Stimulated activated CD4-positive, alpha-beta T cell treated with anti-CD3 and anti-CD28 coated beads, Interleukin-2, amount 100 ng/mL, for 4 hours (primary cell): ENCODE measurements at regions not wholly inside any gene's neighbourhood (a gene's known extent, or its start where the extent isn't known, plus 50 kb on each side); places are given as distances from the start of the nearest gene placed in this dataset.
"Not testable (repeated sequence)": the region's sequence is repeated elsewhere in the genome, so short reads cannot be mapped to it uniquely, and the experiment has no call there.

Experiments used
- DNase-seq: peaks from one replicate; pipeline ENCODE4 v3.0.0-alpha.2; 2020; ENCODE audit warnings: low read depth

DNA sequence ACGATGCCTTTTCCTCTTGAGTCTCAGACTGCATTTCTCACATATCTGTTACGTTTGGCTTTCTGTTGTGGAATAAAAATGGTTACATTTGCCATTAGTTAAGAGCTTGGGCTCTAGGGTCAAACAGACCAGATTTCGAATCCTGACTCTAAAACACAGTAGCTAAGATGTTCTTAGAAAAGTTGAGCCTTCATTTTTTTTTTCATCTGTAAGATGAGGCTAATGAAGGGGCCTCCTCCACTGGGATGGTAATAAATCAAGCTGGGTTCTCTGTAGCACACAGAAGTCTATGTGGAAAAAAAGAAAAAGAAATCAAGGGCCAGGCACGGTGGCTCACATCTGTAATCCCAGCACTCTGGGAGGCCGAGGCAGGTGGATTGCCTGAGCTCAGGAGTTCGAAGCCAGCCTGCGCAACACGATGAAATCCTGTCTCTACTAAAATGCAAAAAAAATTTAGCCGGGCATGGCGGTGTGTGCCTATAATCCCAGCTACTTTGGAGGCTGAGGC is 49.9 kb upstream of the CAPRIN1 start:
- DNase-seq, result no peak

DNA sequence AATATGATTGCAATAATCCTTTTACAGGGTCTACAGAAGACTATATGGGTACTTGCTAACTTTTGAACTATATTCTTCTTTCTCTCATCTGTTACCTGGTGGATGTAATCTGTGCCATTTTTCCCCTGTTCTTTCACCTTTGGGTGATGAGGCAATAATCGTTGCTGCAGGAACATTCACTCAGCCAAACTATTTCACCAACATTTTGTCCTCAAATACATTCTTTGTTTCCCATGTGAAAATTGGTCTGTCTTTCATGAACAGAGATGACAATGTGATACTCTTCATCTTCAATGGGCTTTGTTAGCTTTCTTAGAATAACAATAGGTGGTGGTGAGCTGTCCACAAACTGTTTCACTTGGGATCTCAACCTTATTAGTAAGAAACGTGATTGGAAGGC is 52.1 kb upstream of the CAPRIN1 start:
- no peak for DNase-seq

DNA sequence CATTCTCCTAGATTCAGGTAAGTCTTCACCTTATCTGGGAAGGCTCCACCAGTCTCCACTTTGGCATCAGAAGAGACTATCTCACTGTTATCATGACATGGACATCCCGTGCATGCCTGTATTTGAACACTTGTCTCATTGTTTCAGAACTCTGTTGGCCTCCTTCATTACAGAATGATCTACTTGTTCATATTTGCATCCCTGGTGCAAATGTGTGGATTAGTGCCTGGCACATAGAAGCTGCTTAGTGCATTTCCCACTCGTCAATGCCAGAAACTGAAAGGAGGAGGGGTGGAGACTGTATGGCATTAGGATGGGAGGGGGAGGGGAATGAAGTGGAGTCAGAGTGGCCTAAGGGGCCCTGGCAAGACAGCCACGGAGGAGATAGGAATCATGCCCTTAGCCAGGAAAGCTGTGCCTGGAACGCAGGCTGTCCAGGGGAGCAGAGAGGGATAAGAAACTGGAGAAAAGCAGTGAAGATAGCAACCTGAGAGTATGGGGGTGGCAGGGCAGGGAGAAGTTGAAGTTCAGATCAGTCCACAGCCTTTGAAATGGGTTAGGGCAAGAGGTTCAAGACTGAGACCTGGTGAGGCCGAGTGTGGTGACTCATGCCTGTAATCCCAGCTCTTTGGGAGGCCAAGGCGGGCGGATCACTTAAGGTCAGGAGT is 53.8 kb upstream of the CAPRIN1 start:
- DNase-seq, result no peak

DNA sequence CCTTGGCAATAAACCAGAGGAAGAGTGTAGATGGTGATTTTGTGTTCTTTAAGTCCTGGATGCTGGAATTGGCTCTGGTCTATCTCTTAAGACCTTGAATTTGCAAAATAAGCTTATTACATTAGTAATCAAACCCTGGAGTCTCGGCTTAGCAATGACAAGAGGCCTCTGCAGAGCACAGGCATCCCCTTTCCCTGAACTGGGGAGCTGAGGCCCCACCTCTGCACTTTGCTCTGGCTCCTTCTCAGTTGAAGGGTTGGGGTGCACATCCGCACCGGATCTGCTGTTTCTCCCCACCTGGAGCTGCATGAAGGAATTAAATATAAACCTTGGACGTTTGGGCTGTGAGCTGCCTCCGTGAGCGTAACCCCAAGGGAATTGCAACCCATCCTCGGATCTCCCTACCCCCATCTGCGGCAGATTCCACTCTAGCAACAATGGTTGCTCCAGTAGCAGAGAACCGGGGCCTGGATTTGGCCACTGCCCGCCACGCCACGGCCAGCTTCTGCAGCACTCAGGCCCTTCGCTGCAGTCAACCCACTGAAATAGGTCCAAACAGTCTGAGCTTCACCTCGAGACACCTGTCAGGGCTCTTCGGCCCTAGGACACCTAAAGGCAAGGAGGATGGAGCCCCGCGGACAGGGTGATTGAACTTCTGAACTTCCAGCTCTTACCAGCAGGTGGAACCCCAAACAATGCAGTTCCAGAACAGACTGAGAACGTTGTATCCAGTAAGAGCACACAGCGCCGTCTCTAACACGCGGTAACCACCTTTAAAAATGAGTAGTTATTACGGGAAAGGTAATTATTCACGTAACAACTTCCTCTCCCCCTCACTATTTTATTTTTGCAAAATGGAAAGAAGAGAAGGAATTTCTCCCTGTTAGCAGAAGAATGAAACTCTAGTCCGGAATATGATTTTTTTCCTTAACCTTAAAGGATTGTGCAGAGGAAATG is 54.8 kb upstream of the CAPRIN1 start:
- DNase-seq, result peak; percentile 67

DNA sequence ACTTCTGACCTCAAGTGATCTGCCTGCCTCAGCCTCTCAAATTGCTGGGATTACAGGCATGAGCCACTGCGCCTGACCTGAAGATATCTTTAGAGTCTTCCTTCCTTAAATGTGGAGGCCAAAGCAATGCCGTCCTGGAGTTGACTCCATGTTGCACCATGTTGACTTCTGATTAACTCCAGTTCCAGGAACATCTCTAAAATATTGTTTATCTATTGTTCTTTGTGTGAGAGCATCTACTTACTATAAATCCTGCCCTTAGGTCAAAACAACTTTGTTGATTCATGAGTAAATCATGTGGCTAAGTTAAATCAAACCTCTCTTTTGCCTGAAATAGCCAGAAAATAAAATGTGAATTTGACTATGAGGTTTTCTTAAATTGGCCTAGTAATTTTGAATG is 56.6 kb upstream of the CAPRIN1 start:
- no peak for DNase-seq

DNA sequence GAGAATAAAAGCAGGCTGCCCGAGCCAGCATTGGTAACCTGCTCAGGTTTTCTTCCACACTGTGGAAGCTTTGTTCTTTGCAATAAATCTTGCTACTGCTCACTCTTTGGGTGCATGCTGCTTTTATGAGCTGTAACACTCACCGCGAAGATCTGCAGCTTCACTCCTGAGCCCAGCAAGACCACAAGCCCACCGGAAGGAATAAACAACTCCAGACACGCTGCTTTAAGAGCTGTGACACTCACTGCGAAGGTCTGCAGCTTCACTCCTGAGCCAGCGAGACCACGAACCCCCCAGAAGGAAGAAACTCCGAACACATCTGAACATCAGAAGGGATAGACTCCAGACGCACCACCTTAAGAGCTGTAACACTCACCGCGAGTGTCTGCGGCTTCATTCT is 60.4 kb upstream of the CAPRIN1 start:
- not testable (repeated sequence) for DNase-seq

DNA sequence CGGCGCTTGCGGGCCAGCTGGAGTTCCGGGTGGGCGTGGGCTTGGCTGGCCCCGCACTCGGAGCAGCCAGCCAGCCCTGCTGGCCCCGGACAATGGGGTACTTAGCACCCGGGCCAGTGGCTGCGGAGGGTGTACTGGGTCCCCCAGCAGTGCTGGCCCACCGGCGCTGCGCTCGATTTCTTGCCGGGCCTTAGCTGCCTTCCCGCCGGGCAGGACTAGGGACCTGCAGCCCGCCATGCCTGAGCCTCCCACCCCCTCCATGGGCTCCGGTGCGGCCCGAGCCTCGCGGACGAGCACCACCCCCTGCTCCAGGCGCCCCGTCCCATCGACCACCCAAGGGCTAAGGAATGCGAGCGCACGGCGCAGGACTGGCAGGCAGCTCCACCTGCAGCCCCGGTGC is 61.4 kb upstream of the CAPRIN1 start:
- not testable (repeated sequence) for DNase-seq

DNA sequence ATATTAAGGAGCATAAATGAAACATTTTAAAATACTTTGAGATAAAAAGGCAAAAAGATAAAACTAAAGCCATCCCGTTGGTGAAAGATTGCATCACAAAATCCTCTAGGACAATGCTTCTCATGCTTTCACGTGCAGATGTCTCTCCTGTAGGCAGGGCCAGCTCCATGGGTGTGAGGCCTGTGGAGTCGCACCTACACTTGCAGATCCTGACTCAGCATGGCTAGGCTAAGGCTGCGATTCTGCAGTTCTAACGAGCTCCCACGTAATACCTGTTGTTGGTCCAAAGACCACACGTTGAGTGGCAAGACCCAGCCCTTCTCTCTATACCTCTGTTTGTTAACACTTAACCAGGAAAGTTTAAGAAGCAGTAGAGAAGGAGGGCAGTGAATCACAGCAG is 62.1 kb upstream of the CAPRIN1 start:
- DNase-seq, result no peak

DNA sequence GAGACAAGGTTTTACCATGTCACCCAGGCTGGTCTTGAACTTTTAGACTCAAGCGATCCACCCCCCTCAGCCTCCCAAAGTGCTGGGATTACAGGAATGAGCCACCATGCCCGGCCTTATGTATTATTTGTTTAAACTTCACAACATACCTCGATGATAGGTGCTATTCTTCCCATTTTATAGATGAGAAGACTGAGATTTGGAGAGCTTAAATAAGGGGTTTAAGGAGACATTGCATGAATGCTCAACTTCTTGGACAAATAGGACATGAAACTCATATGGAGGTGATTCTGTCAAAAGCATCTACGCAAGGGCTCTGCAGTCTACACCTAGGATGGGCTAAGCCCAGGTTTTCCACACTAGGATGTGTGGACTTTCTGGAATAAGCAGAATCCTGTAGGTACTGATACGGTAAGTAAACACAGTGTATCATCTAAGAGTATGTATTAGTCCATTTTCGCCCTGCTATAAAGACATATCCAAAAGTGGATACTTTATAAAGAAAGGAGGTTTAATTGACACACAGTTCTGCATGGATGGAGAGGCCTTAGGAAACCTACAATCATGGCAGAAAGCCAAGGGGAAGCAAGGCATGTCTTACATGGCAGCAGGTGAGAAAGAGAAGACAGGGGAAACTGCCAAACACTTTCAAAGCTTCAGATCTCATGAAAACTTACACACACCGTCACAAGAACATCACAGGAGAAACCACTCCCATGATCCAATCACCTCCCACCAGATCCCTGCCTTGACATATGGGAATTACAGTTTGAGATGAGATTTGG is 62.8 kb upstream of the CAPRIN1 start:
- DNase-seq, result no peak

DNA sequence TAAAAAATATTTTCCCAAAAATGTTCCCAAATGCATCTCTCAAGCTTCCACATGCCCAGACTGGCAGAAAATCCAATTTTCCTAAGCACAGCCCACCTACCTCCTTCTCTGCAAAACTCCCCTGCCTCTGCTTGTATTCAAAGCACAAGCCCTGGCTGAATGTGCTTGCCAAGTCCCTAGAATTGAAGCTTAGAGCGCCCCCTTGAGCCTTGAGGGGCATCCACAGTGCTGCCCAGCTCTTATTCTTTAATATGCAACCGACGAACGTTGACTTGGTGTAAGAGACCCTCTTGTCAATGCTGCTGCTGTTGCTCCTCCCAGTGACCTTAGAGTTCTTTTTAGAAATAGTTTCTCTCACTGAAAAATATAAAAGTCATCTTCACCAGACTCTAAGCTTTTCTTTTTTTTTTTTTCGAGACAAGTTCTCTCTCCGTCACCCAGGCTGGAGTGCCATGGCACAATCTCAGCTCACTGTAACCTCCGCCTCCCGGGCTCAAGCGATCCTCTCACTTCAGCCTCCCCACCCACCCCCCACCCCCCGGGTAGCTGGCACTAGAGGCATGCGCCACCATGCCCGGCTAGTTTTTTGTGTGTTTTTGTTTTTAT is 63.5 kb upstream of the CAPRIN1 start:
- DNase-seq, result peak; percentile 61

DNA sequence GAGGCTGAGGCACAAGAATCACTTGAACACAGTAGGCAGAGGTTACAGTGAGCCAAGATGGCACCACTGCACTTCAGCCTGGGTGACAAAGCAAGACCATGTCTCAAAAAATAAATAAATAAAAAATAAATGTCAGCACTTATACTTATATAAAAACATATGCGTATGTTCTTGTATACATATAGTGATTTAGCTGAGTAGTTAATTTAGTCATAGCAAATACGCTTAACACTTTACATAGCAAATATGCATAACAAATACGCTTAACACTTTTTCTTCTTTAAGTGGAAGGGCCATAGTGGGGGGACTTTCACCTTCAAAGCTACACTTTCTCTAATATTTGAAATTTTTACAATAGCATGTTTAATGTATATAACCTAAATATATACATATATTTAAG is 64.0 kb upstream of the CAPRIN1 start:
- DNase-seq, result no peak

DNA sequence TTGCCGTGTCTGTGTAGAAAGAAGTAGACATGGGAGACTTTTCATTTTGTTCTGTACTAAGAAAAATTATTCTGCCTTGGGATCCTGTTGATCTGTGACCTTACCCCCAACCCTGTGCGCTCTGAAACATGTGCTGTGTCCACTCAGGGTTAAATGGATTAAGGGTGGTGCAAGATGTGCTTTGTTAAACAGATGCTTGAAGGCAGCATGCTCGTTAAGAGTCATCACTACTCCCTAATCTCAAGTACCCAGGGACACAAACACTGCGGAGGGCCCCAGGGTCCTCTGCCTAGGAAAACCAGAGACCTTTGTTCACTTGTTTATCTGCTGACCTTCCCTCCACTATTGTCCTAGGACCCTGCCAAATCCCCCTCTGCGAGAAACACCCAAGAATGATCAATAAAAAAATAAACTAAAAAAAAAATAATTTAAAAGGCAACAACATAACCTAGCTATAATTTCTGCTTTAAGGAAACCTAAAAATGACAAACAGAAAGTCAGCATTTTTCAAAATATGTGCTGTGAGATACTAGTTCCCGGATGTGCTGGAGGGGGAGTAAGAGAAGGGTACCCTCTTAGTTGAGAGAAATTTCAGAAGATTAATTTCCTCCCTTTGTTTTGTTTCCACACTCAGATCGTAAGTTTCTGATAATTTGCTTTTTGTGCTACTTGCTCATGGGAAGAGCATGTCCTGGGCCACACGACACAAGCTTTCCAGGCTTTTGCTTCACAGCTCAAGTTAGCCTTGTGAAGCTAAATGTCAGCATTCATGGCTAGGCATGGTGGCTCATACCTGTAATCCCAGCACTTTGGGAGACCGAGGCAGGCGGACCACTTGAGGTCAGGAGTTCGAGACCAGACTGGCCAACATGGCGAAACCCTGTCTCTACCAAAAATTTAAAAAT is 64.7 kb upstream of the CAPRIN1 start:
- not testable (repeated sequence) for DNase-seq

DNA sequence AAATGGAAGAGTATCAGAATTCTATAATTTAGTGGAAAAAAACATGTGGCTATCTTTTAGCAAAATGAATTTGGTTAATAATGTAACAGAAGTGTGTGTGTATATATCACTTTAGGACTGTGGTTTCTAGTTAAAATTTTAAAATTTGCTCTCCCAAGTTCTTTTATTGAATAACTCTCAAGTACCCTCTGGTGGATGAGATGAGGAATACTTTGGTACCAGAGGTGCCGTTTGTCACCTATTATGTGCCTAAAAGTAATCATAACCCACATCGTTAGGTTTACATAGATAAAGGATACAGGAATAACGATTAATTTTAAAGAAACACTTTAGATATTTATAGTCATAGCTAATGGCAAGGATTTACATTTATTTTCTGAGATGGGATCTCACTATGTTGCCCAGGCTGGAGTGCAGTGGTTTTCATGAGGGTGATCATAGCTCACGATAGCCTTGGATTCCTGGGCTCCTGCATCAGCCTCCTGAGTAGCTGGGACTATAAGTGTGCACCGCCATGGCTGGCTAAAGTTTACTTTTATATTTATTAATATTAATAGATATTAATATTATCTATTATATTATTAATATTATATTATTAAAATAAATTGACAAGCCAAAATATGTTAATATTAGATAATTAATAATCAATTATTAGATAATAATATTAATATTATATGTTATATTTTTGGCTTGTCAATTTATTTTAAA is 66.7 kb upstream of the CAPRIN1 start:
- DNase-seq, result no peak

DNA sequence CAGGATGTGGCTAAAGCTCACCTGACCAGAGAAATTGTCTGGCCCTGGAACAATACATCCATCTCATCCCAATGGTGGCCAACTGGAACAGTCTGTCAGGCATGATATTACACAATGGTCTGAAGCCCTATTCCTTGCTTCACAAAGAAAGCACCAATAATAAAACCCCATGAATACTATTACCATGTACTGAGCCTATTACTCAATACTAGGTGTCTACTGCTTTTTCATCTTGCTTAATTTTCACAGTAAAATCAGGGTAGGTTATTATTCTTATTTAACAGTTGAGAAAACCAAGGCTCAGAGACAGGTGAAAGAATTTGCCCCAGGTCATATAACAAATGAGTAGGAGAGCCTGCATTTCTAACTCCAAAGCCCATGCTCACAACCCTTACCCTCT is 68.9 kb upstream of the CAPRIN1 start:
- DNase-seq, result no peak

DNA sequence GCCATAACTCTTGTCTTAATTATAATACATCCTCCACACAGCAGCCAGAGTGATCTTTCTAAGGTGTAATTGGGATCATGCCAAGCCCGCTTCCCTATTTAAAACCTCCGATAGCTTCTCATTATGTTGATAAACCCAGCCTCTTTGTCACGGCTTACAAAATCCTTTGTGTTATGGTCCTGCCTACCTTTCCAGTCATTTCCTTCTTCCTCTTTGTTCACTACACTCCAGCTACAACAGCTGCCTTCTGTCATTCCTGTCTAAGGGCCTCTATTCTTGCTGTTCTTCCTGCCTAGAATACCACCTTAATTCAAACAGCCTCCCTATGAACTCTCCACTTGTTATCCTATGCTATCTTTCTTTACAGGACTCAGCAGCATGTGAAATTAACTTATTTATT is 70.6 kb upstream of the CAPRIN1 start:
- DNase-seq, result no peak

DNA sequence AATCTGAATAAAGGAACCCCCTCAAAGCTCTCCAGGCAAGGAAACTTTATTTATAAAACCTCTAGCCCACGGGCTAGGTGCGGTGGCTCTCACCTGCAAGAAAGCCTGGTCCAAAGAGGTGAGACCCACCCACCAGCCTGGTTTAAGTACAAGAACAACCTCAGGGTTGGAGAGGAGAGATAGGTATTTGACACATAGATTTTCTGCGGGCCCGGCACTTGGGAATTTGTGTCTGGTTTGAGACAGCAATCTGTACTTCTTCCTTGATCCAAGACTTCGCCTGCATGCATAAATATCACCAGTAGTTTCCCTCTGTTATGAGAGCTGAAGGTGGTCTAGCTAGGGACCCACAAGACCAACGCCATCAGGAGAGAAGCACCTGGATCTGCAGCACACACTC is 73.2 kb upstream of the CAPRIN1 start:
- no peak for DNase-seq

DNA sequence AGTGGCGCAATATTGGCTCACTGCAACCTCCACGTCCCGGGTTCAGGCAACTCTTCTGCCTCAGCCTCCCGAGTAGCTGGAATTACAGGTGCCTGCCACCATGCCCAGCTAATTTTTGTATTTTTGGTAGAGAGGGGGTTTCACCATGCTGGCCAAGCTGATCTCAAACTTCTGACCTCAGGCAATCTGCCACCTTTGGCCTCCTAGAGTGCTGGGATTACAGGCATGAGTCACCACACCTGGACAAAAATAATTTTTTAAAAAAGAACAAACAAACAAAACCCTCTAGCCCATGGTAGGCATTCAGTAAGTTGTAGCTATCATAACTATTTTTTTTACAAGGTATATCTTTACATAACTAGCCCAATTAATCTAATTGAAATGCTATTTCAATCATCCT is 73.9 kb upstream of the CAPRIN1 start:
- no peak for DNase-seq

DNA sequence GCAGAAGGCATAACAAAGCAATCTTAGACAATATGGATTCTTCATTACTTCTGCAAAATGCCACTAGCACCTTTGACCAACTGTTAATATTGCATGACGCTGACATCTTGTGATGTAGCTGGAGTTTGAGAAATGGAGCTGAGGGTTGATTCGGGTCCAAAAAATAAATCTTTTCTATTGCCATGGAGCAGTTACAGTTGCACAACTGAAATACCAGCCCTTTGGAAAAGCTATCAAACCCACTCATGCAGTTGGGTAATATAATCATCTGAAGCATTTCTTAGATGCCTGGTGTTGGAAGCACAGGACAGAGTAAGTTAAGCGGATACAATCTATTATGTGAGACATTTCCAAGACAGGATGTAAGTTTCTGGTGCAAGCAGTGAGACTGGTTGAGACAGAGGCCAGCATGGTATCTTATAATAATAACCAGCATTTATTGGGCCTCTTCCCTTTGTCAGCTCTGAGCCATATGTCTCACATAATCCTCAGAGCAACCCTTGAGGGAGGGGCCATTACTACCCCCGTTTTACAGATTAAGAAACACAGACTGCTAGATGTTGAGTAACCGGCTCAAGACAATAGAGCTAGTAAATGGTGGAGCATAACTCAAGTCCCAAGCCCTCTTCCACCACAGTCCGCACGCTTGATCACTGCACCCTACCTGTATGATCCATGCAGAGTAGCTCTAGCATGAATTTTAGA is 74.9 kb upstream of the CAPRIN1 start:
- DNase-seq, result no peak

DNA sequence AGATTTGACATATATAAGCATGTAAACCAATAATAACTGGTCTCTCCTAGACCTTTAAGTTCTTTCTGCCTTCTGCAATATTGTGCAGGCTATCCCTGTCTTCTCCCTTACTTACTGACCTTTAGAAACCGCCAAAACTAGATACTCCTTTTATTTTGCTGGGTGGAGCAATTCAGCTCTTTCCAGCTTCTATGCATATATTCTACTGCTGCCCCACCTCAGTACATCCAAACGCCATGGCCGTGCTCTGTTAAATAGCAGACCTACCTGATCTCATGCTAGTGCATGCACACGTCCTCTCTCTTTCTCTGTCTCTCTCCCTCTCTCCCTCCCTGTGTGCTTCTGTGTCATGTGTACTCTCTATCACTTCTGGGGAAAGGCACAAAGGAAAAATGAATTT is 76.7 kb upstream of the CAPRIN1 start:
- DNase-seq, result no peak

DNA sequence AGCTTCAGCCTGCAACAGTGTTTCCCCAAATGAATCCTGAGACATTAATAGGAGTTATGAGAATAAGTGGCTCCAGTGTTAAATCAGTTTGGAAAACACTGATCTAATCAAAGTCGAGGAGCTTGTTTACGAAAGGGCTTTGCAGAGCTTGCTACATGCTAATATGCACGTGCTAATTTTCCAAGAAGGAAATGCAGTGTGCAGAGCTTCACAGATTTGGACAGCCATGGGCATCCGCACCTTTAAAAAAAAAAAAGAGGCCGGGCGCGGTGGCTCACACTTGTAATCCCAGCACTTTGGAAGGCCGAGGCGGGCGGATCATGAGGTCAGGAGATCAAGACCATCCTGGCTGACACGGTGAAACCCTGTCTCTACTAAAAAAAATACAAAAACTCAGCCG is 79.7 kb upstream of the LMO2 start:
- not testable (repeated sequence) for DNase-seq
